DND-41 (cell line): ENCODE measurements at regions not wholly inside any gene's neighbourhood (a gene's known extent, or its start where the extent isn't known, plus 50 kb on each side); places are given as distances from the start of the nearest gene placed in this dataset.

Experiments used
- CTCF ChIP-seq: IDR thresholded peaks from 2 replicates; pipeline ENCODE4 v1.5.1; 2012; ENCODE audit warnings: borderline replicate concordance, low read length, moderate library complexity, mild to moderate bottlenecking; ENCODE audit not compliant: poor library complexity, severe bottlenecking; ENCODE audit errors: extremely low read depth
- EZH2 ChIP-seq: IDR thresholded peaks from 3 replicates; pipeline ENCODE4 v1.6.1; 2012; ENCODE audit warnings: borderline replicate concordance, low read depth, mild to moderate bottlenecking, moderate library complexity, low read length, inconsistent platforms; ENCODE audit not compliant: severe bottlenecking

GRCh38 chr10:90560331-90560730 lies 297.5 kb downstream of the HTR7 start:
- TF ChIP-seq CTCF (no peak), EZH2 (no peak)
